NCI-H1092 treated with DMSO at 0.1 percent for 48 hours (cell line): ENCODE measurements at regions not wholly inside any gene's neighbourhood (a gene's known extent, or its start where the extent isn't known, plus 50 kb on each side); places are given as distances from the start of the nearest gene placed in this dataset.
"Not testable (repeated sequence)": the region's sequence is repeated elsewhere in the genome, so short reads cannot be mapped to it uniquely, and the experiment has no call there.

ENCODE experiments used
- DNase-seq: peaks from one replicate; lab custom pipeline; 2025; lab: John Stamatoyannopoulos, UW

- DNase-seq, result no peak
Measured at GRCh38 chr19:31529121-31529520, 179.9 kb upstream of the TSHZ3 start.

DNA sequence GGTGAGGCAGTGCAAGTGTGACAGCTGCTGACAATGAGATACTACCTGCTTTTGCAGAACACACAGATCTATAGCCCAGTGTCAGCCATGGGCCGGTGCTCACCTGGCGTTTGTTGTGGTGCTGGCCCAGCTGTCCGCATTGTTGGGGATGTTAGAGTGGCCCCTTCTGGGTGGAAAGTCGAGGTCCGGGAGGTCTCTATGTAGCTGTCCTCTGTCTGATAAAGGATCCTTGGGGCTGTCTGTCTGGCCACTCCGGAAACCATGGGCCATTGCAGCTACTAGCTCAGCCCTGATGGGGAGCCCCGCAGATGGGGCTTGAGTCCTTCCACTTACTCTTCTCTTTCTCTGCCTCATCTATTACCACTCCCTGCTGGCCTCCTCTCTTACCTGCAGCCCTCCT, 181.5 kb upstream of the TSHZ3 start:
- no peak for DNase-seq

- no peak for DNase-seq
Measured at GRCh38 chr19:31531326-31531725, 182.1 kb upstream of the TSHZ3 start.

GRCh38 chr19:31532034-31532433, 182.8 kb upstream of the TSHZ3 start:
- DNase-seq, result no peak

GRCh38 chr19:31533114-31533513, 183.9 kb upstream of the TSHZ3 start:
- no peak for DNase-seq

- no peak for DNase-seq
Measured at GRCh38 chr19:31534231-31534630, 185.0 kb upstream of the TSHZ3 start.

GRCh38 chr19:31534786-31535657, 185.8 kb upstream of the TSHZ3 start:
- DNase-seq, result no peak

DNA sequence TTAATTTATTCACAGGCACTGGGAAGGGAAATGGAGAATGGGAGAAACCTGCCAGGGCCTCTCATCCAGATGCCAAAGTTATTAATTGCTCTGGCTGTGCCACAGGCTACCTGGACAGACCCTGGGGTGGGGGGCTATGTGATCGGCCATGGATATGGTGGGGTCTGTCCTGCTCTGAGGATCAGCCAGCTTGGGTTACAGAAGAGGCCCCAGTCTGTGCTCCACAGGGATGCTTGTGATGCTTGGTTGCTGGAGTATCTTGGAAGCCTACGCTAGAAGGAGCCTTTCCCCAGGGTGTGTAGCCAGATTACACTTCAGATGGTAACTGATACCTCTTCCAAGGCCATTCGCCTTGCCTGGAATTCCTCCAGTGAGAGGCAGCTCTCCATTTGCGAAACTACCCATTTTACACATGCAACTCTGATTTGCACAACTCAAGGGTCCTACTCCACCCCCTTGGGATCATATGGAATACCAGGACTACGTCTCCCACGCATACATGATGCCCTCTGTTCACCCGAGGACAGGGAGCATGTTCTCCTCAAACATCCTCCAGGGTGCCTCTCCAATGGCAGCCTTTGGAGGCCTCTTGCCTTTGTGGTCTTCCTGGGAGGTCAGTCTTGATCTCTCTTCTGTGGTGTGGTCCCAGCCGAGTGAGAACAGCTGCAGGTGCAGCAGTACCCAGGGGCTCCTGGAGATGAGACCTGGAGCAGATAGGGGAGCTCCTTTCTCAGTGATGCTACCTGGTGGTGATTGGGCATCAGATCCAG, 186.6 kb upstream of the TSHZ3 start:
- no peak for DNase-seq

DNA sequence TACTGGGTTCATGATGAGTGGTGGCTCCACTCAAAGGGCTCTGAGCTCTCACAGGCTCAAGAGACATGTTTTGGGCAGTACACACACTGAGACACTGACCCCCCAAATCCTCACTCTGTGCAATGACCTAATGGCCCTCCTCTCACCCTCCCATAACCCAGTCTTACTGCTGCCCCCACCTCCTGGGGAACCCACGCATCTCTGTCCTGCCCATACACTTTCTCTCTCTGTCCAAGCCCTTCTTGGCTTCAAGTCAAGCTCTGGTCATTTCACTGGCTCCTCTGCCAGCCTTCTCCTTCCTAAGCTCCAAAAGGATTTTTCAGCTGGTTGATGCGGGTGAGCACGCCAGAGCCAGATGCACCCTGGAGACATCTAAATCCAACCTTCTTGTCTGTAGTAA, 187.9 kb upstream of the TSHZ3 start:
- DNase-seq, result no peak

GRCh38 chr19:31537902-31538301, 188.7 kb upstream of the TSHZ3 start:
- not testable (repeated sequence) for DNase-seq

GRCh38 chr19:31538879-31539278, 189.6 kb upstream of the TSHZ3 start:
- no peak for DNase-seq

- DNase-seq, result no peak
Measured at GRCh38 chr19:31539386-31539785, 190.2 kb upstream of the TSHZ3 start.

- DNase-seq, result no peak
Measured at GRCh38 chr19:31541396-31541795, 192.2 kb upstream of the TSHZ3 start.

DNA sequence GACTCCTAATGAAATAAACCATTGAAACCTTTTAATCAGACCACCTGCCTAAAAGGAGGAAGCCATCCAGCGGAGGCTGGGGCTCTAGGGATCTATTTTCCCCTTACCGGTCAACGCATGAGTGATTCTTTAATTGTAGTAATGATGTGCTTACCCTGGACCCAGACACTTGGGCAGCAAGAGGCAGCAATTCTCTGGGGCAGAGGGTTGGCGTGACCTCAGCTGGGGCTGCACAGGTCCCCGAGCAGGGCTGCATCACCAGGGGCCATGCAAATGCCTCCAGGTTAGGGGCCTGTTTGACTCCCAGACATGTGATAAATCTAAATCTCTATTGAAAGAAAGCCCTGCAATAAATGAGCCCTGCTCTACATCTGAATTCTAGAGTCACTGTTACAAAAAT, 194.2 kb upstream of the TSHZ3 start:
- DNase-seq, result no peak

GRCh38 chr19:31545777-31546176, 196.5 kb upstream of the TSHZ3 start:
- DNase-seq, result no peak

GRCh38 chr19:31546205-31546960, 197.1 kb upstream of the TSHZ3 start:
- DNase-seq, result no peak

- no peak for DNase-seq
Measured at GRCh38 chr19:31548941-31549340, 199.7 kb upstream of the TSHZ3 start.

DNA sequence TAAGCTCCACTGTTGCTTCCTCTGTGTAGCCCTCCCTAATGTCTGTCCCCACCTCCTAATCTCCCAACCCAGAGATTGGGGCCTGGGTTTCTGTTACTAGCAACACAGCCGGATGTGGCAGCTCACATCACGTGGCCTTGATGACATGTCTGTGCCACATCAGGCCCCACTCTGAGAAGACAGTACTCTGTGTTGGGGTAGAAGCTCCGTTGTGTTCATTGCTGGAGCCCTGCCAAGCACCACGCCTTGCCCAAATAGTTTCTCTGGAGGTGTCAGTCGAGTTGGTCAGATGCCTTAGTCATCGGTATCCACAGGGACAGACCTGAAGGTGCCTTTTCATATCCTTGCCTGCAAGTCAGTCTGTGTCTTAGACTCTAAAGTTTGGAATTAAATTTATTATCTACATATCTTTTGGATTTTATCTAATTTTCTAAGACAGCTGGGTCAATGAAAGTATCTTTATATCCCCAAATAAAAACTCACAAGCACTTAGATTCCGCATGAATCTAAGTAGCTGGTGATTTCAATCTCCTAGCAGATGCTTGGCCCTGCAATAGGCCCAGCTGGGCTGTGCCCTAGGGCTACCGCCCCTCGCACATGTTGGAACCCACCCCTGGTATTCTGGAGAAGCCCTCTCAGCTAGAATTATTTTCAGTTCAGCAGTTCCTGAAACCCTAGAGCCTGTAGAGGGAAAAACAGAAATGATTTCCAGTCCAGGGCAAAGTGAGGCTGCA, 204.0 kb upstream of the TSHZ3 start:
- DNase-seq, result no peak

DNA sequence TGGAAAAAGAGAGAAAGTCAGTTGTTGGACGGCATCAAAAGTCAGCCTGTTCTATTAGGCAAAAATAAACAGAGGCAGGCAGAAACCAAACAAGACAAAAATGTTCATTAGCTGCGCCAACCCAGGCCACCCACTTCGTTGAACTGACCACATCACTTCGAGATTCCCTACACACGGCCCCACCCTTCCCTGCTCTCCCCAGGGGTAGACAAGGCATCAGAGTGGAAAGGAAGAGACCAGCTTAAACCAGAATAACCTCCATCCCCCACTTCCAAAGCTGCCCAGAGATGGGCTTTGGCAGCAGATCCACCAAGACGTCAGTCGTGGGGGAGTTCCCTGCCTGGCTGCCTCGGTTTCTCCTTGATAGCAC, 204.6 kb upstream of the TSHZ3 start:
- DNase-seq, result no peak

DNA sequence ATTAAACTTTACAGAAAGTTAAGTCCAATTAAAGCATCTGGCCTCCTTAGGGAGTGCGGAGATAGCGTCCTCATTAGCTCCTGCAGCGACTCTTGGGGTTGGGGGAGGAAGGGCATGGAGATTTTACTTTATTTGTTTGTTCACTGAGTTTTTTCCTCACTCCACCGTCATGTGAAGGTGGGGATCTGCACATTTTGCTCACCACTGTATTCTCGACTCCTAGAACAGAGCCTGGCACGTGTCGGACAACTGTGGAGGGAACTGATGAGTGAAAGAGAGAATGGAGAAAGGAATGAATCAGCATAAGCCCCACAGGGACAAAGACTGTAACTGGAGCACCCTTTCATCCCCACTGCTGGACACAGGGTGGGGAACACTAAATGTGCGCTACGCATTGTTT, 205.1 kb upstream of the TSHZ3 start:
- DNase-seq, result no peak

DNA sequence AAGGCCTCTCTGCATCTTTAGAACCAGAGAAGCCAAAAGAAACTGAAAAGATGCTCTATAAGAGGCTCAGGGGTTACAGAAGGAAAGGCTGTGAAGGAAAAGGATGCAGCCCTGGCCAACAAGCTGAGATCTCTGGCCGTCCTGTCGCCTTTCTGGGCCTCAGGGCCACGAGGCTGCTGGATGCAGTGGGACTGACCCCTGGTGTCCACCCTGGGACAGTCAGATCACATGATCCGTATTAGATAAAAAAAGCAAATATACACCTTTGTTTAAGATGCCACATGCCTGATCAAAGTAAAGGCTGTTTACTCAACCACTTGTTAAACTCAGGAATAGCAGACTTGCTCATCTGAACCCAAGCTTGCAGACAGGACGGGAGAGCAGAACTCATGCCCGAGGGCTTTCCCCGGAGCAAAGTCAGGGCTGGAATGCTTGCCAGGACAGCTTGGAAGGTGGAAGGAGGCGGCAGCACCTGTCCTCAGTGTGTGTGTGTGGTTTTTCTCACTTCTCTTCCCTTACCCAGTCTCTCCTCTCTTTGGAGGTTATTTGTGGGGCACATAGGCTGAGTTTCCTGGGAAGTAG, 206.5 kb upstream of the TSHZ3 start:
- DNase-seq, result no peak

DNA sequence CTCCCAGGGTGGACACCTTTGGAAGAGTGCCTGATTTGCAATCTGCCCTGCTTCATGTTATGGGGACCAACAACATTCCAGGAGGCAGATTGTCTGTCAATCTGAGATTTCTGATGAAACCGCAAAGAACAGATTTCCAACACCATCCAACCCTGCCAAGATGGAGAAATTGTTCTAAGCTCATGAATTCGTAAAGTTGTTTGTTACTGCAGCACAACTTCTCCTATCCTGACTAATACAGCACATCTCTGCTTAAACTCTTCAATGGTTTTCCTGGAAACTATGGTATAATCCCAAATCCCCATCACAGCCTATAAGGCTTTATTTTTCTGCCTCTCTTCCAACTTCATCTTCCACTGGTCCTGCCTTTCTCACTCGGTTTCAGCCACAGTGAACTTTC, 210.3 kb upstream of the TSHZ3 start:
- DNase-seq, result no peak
